MM.1S (cell line): ENCODE measurements at regions not wholly inside any gene's neighbourhood (a gene's known extent, or its start where the extent isn't known, plus 50 kb on each side); places are given as distances from the start of the nearest gene placed in this dataset.

Source experiments
- CTCF ChIP-seq: fragments of 300-600 bp; sonication (generic); IDR thresholded peaks from 2 replicates; pipeline ENCODE4 v1.5.1; 2016; ENCODE audit warnings: antibody characterized with exemption, low read length, mixed read lengths
- EZH2 ChIP-seq: fragments of 300-600 bp; sonication (generic); optimal IDR thresholded peaks from 2 replicates; pipeline ENCODE3; 2017; ENCODE audit warnings: low read depth, mild to moderate bottlenecking, antibody characterized with exemption, low read length, mixed read lengths
- EZH2phosphoT487 ChIP-seq: fragments of 300-600 bp; sonication (generic); IDR thresholded peaks from 2 replicates; pipeline ENCODE4 v1.6.1; 2018; ENCODE audit warnings: antibody characterized with exemption, low read length

- TF ChIP-seq CTCF, result no peak
- no peak for TF ChIP-seq EZH2phosphoT487
- TF ChIP-seq EZH2, result no peak
Observed at GRCh38 chr15:25985165-25985564, 122.0 kb upstream of the ATP10A start.
